Psoas muscle (tissue), 7 donors: ENCODE measurements at regions not wholly inside any gene's neighbourhood (a gene's known extent, or its start where the extent isn't known, plus 50 kb on each side); places are given as distances from the start of the nearest gene placed in this dataset.
A peak's percentile ranks its signal among the peaks of the same experiment; 100 is the strongest.

Experiments used
- ATAC-seq, 4 donors: fragments of 200-7000 bp; cut with Tn5 transposase; one replicate each; pipeline ENCODE4 v1.9.1; 2020; ENCODE audit warnings: moderate library complexity in 3 of 4, mild to moderate bottlenecking in 2 of 4
- DNase-seq, 2 donors: peaks; one replicate each; pipeline ENCODE4 v3.0.0-alpha.2; 2020
- H3K27ac ChIP-seq: fragments of 200-600 bp; one replicate; pipeline ENCODE4 v1.8.0; 2022
- H3K27me3 ChIP-seq, 3 donors: fragments of 200-600 bp in 1 of 3; one replicate each; pipeline versions ENCODE4 v1.6.1 to v1.8.0; 2013 to 2022; ENCODE audit warnings: low read length in 2 of 3, mild to moderate bottlenecking in 2 of 3, moderate library complexity in 1 of 3; ENCODE audit not compliant: insufficient read depth in 3 of 3
- H3K36me3 ChIP-seq, 2 donors: fragments of 200-600 bp in 1 of 2; one replicate each; pipeline versions ENCODE4 v1.6.1 to v1.8.0; 2013 to 2022; ENCODE audit warnings: low read depth in 1 of 2, mild to moderate bottlenecking in 1 of 2, moderate library complexity in 1 of 2; ENCODE audit not compliant: insufficient read depth in 1 of 2
- H3K4me1 ChIP-seq: fragments of 200-600 bp; one replicate; pipeline ENCODE4 v1.8.0; 2022
- H3K4me3 ChIP-seq: fragments of 200-600 bp; one replicate; pipeline ENCODE4 v1.8.0; 2022; ENCODE audit warnings: mild to moderate bottlenecking
- H3K9me3 ChIP-seq: fragments of 200-600 bp; one replicate; pipeline ENCODE4 v1.8.0; 2022
- CTCF ChIP-seq: fragments of 200-600 bp; IDR thresholded peaks from one replicate; pipeline ENCODE4 v1.8.0; 2022; ENCODE audit warnings: antibody characterized with exemption
- WGBS, 3 donors: extraction: QIAGEN DNeasy Blood & Tissue Kit; methylation state at CpG; one replicate each; pipeline versions ENCODE4 v1.1.6 to v1.1.7; 2013; 5-methylcytosine and 5-hydroxymethylcytosine counted together
- intact Hi-C, 2 donors: fragments of 100-400 bp; cut with DNase I; formaldehyde crosslinking; loops; one replicate each; pipeline versions ENCODE4 v1.11.0 to v1.14.2; 2022
- donor health status: healthy with polysubstance abuse.
- donor health status: DM: no; HTN: no; CAD: no; lungs with moderate emphysema.
- donor health status: Bipolar disorder and iron deficiency.
- donor health status: healthy.
- donor health status: DM: yes; HTN: yes; CAD: no.
- donor health status: DM: no; HTN: no; CAD: no.
- donor health status: DM: yes; HTN: yes; CAD: no.

GRCh38 chr1:58249388-58249736 lies 297.2 kb downstream of the OMA1 start:
- Histone ChIP-seq H3K4me1 (peaks cover 19% of the 10 kb centered on the region), H3K27me3 (peaks cover 0 to 52% (median 16%) of the 10 kb centered on the region in 3 donors), H3K27ac (no peak overlapping the region), H3K36me3 (no peaks in the 10 kb centered on the region), H3K9me3 (no peaks in the 10 kb centered on the region), H3K4me3 (peak overlapping the region; percentile 57)
- 1 to 2% (median 2%) methylated on average over 14 of the region's 14 CpGs for WGBS, 3 donors
- no peak for ATAC-seq
- no peak for DNase-seq
- intact Hi-C loops = no loop called here
- TF ChIP-seq CTCF = no peak

- no peak for TF ChIP-seq CTCF
- DNase-seq = no peak
- Histone ChIP-seq H3K27me3 (peaks cover 0 to 52% (median 16%) of the 10 kb centered on the region in 3 donors), H3K9me3 (no peaks in the 10 kb centered on the region), H3K36me3 (no peaks in the 10 kb centered on the region), H3K4me3 (no peak overlapping the region), H3K4me1 (peaks cover 19% of the 10 kb centered on the region), H3K27ac (no peak overlapping the region)
- intact Hi-C loops = no loop called here
- ATAC-seq = no peak
- 0 to 5% (median 2%) methylated on average over 11 of the region's 11 CpGs for WGBS, 3 donors
These were observed 297.7 kb downstream of the OMA1 start for GRCh38 chr1:58248791-58249190.

- peaks cover 0 to 52% (median 16%) of the 10 kb centered on the region in 3 donors for H3K27me3 ChIP-seq
- no peak for ATAC-seq
- no peaks in the 10 kb centered on the region for H3K9me3 ChIP-seq
- no peak overlapping the region for H3K4me3 ChIP-seq
- WGBS, 3 donors = 18 to 24% (median 22%) methylated on average over 5 of the region's 5 CpGs
- no peaks in the 10 kb centered on the region for H3K36me3 ChIP-seq
- peaks cover 19% of the 10 kb centered on the region for H3K4me1 ChIP-seq
- DNase-seq = no peak
- TF ChIP-seq CTCF = no peak
- intact Hi-C loops = no loop called here
- H3K27ac ChIP-seq = no peak overlapping the region
These were observed 298.5 kb downstream of the OMA1 start for GRCh38 chr1:58248072-58248471.

- no peaks in the 10 kb centered on the region for H3K9me3 ChIP-seq
- no peak for TF ChIP-seq CTCF
- DNase-seq (no peak), ATAC-seq (no peak)
- no peaks in the 10 kb centered on the region for H3K36me3 ChIP-seq
- intact Hi-C loops = no loop called here
- no peak overlapping the region for H3K4me3 ChIP-seq
- no peak overlapping the region for H3K27ac ChIP-seq
- peaks cover 0 to 50% (median 16%) of the 10 kb centered on the region in 3 donors for H3K27me3 ChIP-seq
- WGBS, 3 donors = 88 to 92% (median 90%) methylated on average over 4 of the region's 4 CpGs
- H3K4me1 ChIP-seq = peaks cover 19% of the 10 kb centered on the region
These were observed 300.0 kb downstream of the OMA1 start for GRCh38 chr1:58246549-58246948.

- no peak overlapping the region for H3K4me3 ChIP-seq
- no peak for TF ChIP-seq CTCF
- intact Hi-C loops = no loop called here
- no peaks in the 10 kb centered on the region for H3K36me3 ChIP-seq
- peaks cover 0 to 33% (median 12%) of the 10 kb centered on the region in 3 donors for H3K27me3 ChIP-seq
- DNase-seq = no peak
- no peak for ATAC-seq
- no peaks in the 10 kb centered on the region for H3K9me3 ChIP-seq
- H3K27ac ChIP-seq = no peak overlapping the region
- WGBS, 3 donors = 73 to 85% (median 79%) methylated on average over 3 of the region's 3 CpGs
- H3K4me1 ChIP-seq = peaks cover 15% of the 10 kb centered on the region
These were observed 301.7 kb downstream of the OMA1 start for GRCh38 chr1:58244872-58245271.
